ENCODE measurements at regions not wholly inside any gene's neighbourhood (a gene's known extent, or its start where the extent isn't known, plus 50 kb on each side); places are given as distances from the start of the nearest gene placed in this dataset.

- no peak for DNase-seq
- Histone ChIP-seq H3K9ac (ENCODE audit: low read length in 3 of 3) (no peak overlapping the region), H3K36me3 (ENCODE audit: control insufficient read depth in 2 of 3, insufficient read depth in 3 of 3, low read length in 3 of 3) (no peaks in the 10 kb centered on the region), H3K4me3 (ENCODE audit: low read length in 3 of 3) (no peak overlapping the region), H3K27me3 (ENCODE audit: control insufficient read depth, insufficient read depth, low read length) (no peaks in the 10 kb centered on the region), H3K4me1 (ENCODE audit: control insufficient read depth in 2 of 3, insufficient read depth in 2 of 3, low read depth in 1 of 3, low read length in 3 of 3) (no peaks in the 10 kb centered on the region), H3K9me3 (ENCODE audit: control insufficient read depth in 2 of 3, insufficient read depth in 1 of 3, low read length in 3 of 3) (no peaks in the 10 kb centered on the region), H3K27ac (ENCODE audit: low read depth in 2 of 2, low read length in 2 of 2) (no peak overlapping the region)
- no peak for TF ChIP-seq CTCF (IDR thresholded peaks at IDR 0.05; ENCODE audit: borderline replicate concordance, extremely low read depth, insufficient read depth)
- intact Hi-C loops (cut with DNase I) = no loop called here
- no peak for FAIRE-seq
Observed at GRCh38 chr5:28403846-28404245, 1365.5 kb upstream of the CDH9 start.

GRCh38 chr5:28402590-28403301, 1364.4 kb upstream of the CDH9 start:
- DNase-seq (no peak), FAIRE-seq (no peak)
- no peak overlapping the region for H3K4me3 ChIP-seq (ENCODE audit: low read length in 3 of 3)
- H3K9me3 ChIP-seq (ENCODE audit: control insufficient read depth in 2 of 3, insufficient read depth in 1 of 3, low read length in 3 of 3) = no peaks in the 10 kb centered on the region
- no peaks in the 10 kb centered on the region for H3K27me3 ChIP-seq (ENCODE audit: control insufficient read depth, insufficient read depth, low read length)
- no peaks in the 10 kb centered on the region for H3K4me1 ChIP-seq (ENCODE audit: control insufficient read depth in 2 of 3, insufficient read depth in 2 of 3, low read depth in 1 of 3, low read length in 3 of 3)
- H3K9ac ChIP-seq (ENCODE audit: low read length in 3 of 3) = no peak overlapping the region
- intact Hi-C loops (cut with DNase I) = no loop called here
- H3K36me3 ChIP-seq (ENCODE audit: control insufficient read depth in 2 of 3, insufficient read depth in 3 of 3, low read length in 3 of 3) = no peaks in the 10 kb centered on the region
- no peak for TF ChIP-seq CTCF (IDR thresholded peaks at IDR 0.05; ENCODE audit: borderline replicate concordance, extremely low read depth, insufficient read depth)
- H3K27ac ChIP-seq (ENCODE audit: low read depth in 2 of 2, low read length in 2 of 2) = no peak overlapping the region

- H3K36me3 ChIP-seq (ENCODE audit: control insufficient read depth in 2 of 3, insufficient read depth in 3 of 3, low read length in 3 of 3) = no peaks in the 10 kb centered on the region
- TF ChIP-seq CTCF (IDR thresholded peaks at IDR 0.05; ENCODE audit: borderline replicate concordance, extremely low read depth, insufficient read depth) = no peak
- DNase-seq (no peak), FAIRE-seq (no peak)
- no peaks in the 10 kb centered on the region for H3K9me3 ChIP-seq (ENCODE audit: control insufficient read depth in 2 of 3, insufficient read depth in 1 of 3, low read length in 3 of 3)
- H3K27me3 ChIP-seq (ENCODE audit: control insufficient read depth, insufficient read depth, low read length) = no peaks in the 10 kb centered on the region
- H3K9ac ChIP-seq (ENCODE audit: low read length in 3 of 3) = no peak overlapping the region
- H3K4me1 ChIP-seq (ENCODE audit: control insufficient read depth in 2 of 3, insufficient read depth in 2 of 3, low read depth in 1 of 3, low read length in 3 of 3) = no peaks in the 10 kb centered on the region
- H3K4me3 ChIP-seq (ENCODE audit: low read length in 3 of 3) = no peak overlapping the region
- H3K27ac ChIP-seq (ENCODE audit: low read depth in 2 of 2, low read length in 2 of 2) = no peak overlapping the region
- intact Hi-C loops (cut with DNase I) = no loop called here
Observed at GRCh38 chr5:28400076-28400475, 1361.7 kb upstream of the CDH9 start.

- H3K27me3 ChIP-seq (ENCODE audit: control insufficient read depth, insufficient read depth, low read length) = no peaks in the 10 kb centered on the region
- no peaks in the 10 kb centered on the region for H3K4me1 ChIP-seq (ENCODE audit: control insufficient read depth in 2 of 3, insufficient read depth in 2 of 3, low read depth in 1 of 3, low read length in 3 of 3)
- no peak overlapping the region for H3K4me3 ChIP-seq (ENCODE audit: low read length in 3 of 3)
- H3K9me3 ChIP-seq (ENCODE audit: control insufficient read depth in 2 of 3, insufficient read depth in 1 of 3, low read length in 3 of 3) = no peaks in the 10 kb centered on the region
- H3K27ac ChIP-seq (ENCODE audit: low read depth in 2 of 2, low read length in 2 of 2) = no peak overlapping the region
- TF ChIP-seq CTCF (IDR thresholded peaks at IDR 0.05; ENCODE audit: borderline replicate concordance, extremely low read depth, insufficient read depth) = no peak
- DNase-seq = no peak
- no peak overlapping the region for H3K9ac ChIP-seq (ENCODE audit: low read length in 3 of 3)
- no peak for FAIRE-seq
- H3K36me3 ChIP-seq (ENCODE audit: control insufficient read depth in 2 of 3, insufficient read depth in 3 of 3, low read length in 3 of 3) = no peaks in the 10 kb centered on the region
- intact Hi-C loops (cut with DNase I) = no loop called here
Observed at GRCh38 chr5:28399211-28399610, 1360.8 kb upstream of the CDH9 start.
